Left ventricle myocardium inferior (tissue), 1 donor: ENCODE measurements at regions not wholly inside any gene's neighbourhood (a gene's known extent, or its start where the extent isn't known, plus 50 kb on each side); places are given as distances from the start of the nearest gene placed in this dataset.

Experiments
- DNase-seq: peaks from one replicate; pipeline ENCODE4 v3.0.0-alpha.2; 2020
- H3K27ac ChIP-seq: fragments of 200-600 bp; replicated peaks from 2 replicates; pipeline ENCODE4 v1.8.0; 2021
- H3K27me3 ChIP-seq: fragments of 200-600 bp; 2 replicates; pipeline ENCODE4 v1.8.0; 2021; ENCODE audit warnings: low read depth
- H3K36me3 ChIP-seq: fragments of 200-600 bp; 2 replicates; pipeline ENCODE4 v1.8.0; 2021
- H3K4me1 ChIP-seq: fragments of 200-600 bp; 2 replicates; pipeline ENCODE4 v1.8.0; 2021
- H3K4me3 ChIP-seq: fragments of 200-600 bp; 2 replicates; pipeline ENCODE4 v1.8.0; 2021; ENCODE audit warnings: mild to moderate bottlenecking, moderate library complexity
- H3K9me3 ChIP-seq: fragments of 200-600 bp; replicated peaks from 2 replicates; pipeline ENCODE4 v1.8.0; 2021
- intact Hi-C: fragments of 100-400 bp; cut with micrococcal nuclease; formaldehyde crosslinking; loops from one replicate; pipeline ENCODE4 v1.11.0; 2022
- TF ChIP-seq, protein P1 (sequence below): fragments of 200-600 bp; IDR thresholded peaks from 2 replicates; pipeline ENCODE4 v1.8.0; 2021; ENCODE audit warnings: antibody characterized with exemption, mild to moderate bottlenecking, borderline replicate concordance
- donor health status: DM: no; HTN: yes; CAD: no; lungs with severe emphysema.

DNA sequence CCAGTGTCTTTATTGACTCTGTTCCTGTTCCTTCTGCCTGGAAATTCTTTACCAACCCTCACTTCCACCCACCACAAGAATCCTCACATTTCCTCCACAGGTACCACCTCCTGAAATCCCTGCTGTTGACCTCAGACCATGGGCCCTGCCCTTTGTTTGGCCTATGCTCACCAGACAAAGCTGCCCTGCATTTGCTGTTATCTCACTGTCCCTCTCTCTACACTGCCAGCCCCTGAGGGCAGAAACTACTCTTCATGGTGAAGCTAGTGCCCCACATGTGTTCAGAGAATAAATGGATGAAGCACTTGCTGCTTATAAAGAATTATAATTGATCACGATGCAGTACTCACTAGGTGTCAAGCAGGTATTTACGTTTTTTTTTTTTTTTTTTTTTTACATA, 608.4 kb downstream of the TSN start:
- H3K27ac ChIP-seq: no peak overlapping the region
- H3K36me3 ChIP-seq: no peaks in the 10 kb centered on the region
- H3K4me3 ChIP-seq: no peak overlapping the region
- TF ChIP-seq, protein P1, sequence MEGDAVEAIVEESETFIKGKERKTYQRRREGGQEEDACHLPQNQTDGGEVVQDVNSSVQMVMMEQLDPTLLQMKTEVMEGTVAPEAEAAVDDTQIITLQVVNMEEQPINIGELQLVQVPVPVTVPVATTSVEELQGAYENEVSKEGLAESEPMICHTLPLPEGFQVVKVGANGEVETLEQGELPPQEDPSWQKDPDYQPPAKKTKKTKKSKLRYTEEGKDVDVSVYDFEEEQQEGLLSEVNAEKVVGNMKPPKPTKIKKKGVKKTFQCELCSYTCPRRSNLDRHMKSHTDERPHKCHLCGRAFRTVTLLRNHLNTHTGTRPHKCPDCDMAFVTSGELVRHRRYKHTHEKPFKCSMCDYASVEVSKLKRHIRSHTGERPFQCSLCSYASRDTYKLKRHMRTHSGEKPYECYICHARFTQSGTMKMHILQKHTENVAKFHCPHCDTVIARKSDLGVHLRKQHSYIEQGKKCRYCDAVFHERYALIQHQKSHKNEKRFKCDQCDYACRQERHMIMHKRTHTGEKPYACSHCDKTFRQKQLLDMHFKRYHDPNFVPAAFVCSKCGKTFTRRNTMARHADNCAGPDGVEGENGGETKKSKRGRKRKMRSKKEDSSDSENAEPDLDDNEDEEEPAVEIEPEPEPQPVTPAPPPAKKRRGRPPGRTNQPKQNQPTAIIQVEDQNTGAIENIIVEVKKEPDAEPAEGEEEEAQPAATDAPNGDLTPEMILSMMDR: no peak
- no peaks in the 10 kb centered on the region for H3K27me3 ChIP-seq
- H3K4me1 ChIP-seq: no peaks in the 10 kb centered on the region
- DNase-seq: no peak
- no peaks in the 10 kb centered on the region for H3K9me3 ChIP-seq
- intact Hi-C loops: no loop called here

DNA sequence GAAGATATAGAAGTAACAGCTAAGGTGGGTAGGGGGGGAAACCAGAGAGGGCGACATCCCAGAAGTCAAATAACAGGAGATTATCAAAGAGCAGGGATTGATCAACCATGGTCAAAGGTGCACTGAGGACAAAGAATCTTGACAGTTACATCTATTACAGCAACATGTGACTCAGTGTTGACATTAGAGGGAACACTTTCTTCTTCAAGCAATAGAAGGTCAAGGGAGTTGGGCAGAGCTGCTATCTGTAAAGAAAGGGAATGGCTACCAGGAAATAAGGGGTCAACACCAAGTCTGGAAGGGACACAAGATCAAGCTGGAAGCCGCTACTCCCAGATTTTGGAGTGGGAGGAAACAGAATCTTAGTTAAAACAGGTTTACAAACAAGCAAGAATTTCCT, 611.0 kb downstream of the TSN start:
- Histone ChIP-seq H3K4me3 (no peak overlapping the region), H3K27me3 (no peaks in the 10 kb centered on the region), H3K9me3 (no peaks in the 10 kb centered on the region), H3K4me1 (no peaks in the 10 kb centered on the region), H3K36me3 (no peaks in the 10 kb centered on the region), H3K27ac (no peak overlapping the region)
- intact Hi-C loops: no loop called here
- TF ChIP-seq, protein P1: no peak
- no peak for DNase-seq

DNA sequence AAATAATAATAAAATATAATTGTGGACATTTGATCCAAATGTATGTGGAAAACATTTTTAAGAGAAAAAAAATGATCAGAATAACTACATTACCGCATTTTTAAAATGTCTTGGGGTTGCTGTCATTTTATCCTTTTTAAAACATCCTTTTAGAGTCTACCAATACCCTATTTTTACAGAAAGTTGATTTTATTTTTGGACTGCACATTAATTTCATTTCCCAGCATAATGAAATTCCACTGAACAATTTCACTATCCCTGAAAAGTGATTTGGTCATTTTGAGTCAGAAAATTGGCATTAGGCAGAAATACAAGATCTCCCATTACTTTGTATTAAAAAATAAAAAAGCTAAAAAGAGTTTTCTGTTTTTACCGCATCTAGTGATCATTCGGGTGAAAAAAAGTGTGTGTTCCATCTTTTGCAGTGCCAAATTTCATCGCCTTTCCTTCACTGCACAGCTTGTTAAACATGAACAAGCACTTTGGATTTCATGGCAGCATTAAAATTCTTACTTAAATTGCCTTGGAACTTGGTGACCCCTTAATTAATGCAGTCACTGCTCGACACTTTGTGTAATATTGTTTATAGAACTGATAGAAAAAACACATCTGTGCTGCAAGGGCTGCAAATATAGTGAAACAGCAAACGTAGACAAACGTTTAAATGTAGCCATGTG, 611.7 kb downstream of the TSN start:
- intact Hi-C loops: no loop called here
- Histone ChIP-seq H3K36me3 (no peaks in the 10 kb centered on the region), H3K27ac (no peak overlapping the region), H3K4me1 (no peaks in the 10 kb centered on the region), H3K4me3 (no peak overlapping the region), H3K9me3 (peaks cover 3% of the 10 kb centered on the region), H3K27me3 (no peaks in the 10 kb centered on the region)
- DNase-seq: no peak
- TF ChIP-seq, protein P1: no peak

GRCh38 chr2:122367646-122368010, 612.2 kb downstream of the TSN start:
- H3K36me3 ChIP-seq: no peaks in the 10 kb centered on the region
- H3K27ac ChIP-seq: no peak overlapping the region
- H3K9me3 ChIP-seq: peaks cover 8% of the 10 kb centered on the region
- no peak for DNase-seq
- no peaks in the 10 kb centered on the region for H3K27me3 ChIP-seq
- intact Hi-C loops: no loop called here
- TF ChIP-seq, protein P1: no peak
- no peaks in the 10 kb centered on the region for H3K4me1 ChIP-seq
- no peak overlapping the region for H3K4me3 ChIP-seq

DNA sequence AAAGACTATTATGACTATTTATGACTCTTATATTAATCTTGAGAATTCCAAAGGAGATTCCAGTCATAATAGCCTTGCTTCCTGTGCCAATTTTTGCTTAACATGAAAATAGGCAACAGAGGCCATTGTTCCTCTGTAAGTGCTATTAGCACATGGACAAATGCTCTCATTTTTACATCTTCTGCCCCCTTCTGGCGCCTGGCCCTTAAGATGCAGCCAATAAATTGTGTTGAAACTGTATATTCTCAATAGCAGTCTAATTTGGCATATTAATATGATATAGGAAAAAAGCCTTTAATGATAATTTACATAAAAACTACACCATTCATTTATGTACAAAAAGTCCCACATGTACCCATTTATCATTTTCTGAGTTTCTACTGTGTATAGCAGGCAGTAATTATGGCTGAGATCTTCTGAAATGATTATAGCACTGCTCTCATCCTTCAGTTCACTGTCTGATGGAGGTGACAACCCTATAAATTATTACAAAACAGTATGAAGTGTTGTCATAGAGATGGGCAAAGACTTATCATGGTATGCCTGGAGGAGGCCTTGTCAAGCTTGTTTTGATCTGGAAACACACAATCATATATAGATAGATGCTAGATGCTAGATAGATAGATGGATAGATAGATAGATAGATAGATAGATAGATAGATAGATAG, 613.3 kb downstream of the TSN start:
- Histone ChIP-seq H3K9me3 (peaks cover 19% of the 10 kb centered on the region), H3K27ac (no peak overlapping the region), H3K36me3 (no peaks in the 10 kb centered on the region), H3K4me3 (no peak overlapping the region), H3K4me1 (no peaks in the 10 kb centered on the region), H3K27me3 (no peaks in the 10 kb centered on the region)
- no peak for DNase-seq
- intact Hi-C loops: no loop called here
- TF ChIP-seq, protein P1: no peak
